NOMO-1 (cell line): ENCODE measurements at regions not wholly inside any gene's neighbourhood (a gene's known extent, or its start where the extent isn't known, plus 50 kb on each side); places are given as distances from the start of the nearest gene placed in this dataset.
"Not testable (repeated sequence)": the region's sequence is repeated elsewhere in the genome, so short reads cannot be mapped to it uniquely, and the experiment has no call there.

Experiments used
- DNase-seq, 2 experiments: peaks; one replicate each; lab custom pipeline; 2025; ENCODE audit not compliant: unreplicated experiment in 2 of 2; lab: John Stamatoyannopoulos, UW

- no peak for DNase-seq
Observed at GRCh38 chr10:59460601-59461000, 98.3 kb upstream of the FAM13C start.

GRCh38 chr10:59456199-59456598 lies 93.8 kb upstream of the FAM13C start:
- DNase-seq = no peak

GRCh38 chr10:59454171-59454919 lies 92.0 kb upstream of the FAM13C start:
- no peak for DNase-seq

- DNase-seq = no peak
Observed at GRCh38 chr10:59448616-59449015, 86.3 kb upstream of the FAM13C start.

- no peak for DNase-seq
Observed at GRCh38 chr10:59435707-59436106, 73.4 kb upstream of the FAM13C start.

- no peak for DNase-seq
Observed at GRCh38 chr10:59434463-59435321, 72.3 kb upstream of the FAM13C start.

GRCh38 chr10:59433720-59434428 lies 71.5 kb upstream of the FAM13C start:
- no peak for DNase-seq

GRCh38 chr10:59432207-59432900 lies 70.0 kb upstream of the FAM13C start:
- DNase-seq = no peak

GRCh38 chr10:59413795-59414194 lies 51.4 kb upstream of the FAM13C start:
- not testable (repeated sequence) for DNase-seq
